Kidney capillary endothelial cell (primary cell): ENCODE measurements at regions not wholly inside any gene's neighbourhood (a gene's known extent, or its start where the extent isn't known, plus 50 kb on each side); places are given as distances from the start of the nearest gene placed in this dataset.
"Not testable (repeated sequence)": the region's sequence is repeated elsewhere in the genome, so short reads cannot be mapped to it uniquely, and the experiment has no call there.

Experiments
- DNase-seq: peaks from one replicate; pipeline ENCODE4 v3.0.0-alpha.2; 2018; ENCODE audit warnings: low spot score

- DNase-seq = peak; percentile 10
Measured at GRCh38 chrX:16320765-16321355, 153.6 kb downstream of the MAGEB17 start.

DNA sequence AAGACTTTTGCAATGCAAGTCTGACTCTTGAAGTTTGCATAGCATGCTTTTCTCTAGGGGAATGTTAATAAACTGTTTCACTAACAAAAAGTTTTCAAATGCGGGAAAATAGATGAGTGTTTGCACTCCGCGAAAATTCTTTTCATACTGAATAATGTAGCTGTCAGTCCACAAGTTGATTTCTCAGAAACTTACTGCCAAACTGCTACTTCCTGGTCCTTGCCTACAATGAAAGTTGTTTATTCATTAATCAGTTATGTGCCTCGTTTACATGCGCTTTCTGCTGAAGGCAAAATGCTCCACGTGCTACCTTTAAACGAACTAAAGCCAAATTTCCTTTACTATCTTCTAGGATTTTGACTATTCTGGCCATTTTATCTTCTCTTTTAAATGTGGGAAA lies 166.2 kb downstream of the MAGEB17 start:
- no peak for DNase-seq

DNA sequence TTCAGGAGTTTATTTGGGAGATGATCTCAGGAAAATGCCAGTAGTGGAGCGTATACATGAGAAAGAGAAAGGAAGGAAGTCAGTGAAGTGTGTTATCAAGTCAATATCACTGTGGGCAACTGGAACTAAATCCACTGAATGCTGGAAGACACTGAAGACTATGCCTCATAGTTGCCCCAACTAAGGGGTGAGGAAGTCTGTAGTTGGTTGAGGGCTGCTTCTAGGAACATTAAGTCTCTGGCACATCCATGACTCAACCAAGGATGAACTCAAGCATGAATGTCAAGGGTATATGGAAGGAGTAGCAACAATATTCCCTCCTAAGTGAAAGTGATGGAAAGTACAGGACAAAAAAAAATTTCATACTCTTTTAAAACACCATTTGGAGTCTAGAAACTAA lies 167.9 kb downstream of the MAGEB17 start:
- no peak for DNase-seq

DNA sequence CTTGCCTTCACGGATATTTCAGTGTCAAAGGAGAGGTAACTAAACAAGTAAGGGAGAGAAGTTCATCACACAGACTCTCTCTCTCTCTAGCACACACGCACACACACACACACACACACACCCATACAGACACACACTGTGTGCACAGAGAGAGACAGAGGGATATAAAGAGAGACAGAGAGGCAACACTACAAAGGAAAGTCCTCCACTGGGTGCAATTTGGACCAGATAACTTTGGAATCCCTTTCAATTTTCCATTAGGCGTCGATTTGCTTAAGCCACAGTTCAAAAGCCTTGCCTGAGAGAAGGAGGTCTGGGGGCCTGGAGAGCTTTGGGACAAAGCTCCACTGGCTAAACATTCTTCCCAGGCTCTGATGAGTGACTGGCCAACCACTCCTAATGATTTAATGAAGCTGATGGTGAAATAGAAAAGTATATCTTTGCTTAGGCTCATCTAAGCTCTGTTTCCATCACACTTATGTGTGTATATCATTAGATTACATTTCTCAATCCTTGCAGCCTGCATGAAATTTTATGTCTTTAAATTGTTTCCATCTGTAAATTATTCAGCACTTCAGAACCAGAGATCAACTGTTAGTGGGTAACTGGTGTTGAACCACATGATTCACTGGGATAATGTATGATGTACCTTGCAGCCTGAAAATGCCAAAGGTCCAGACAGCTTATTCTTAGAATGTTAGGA lies 180.8 kb downstream of the MAGEB17 start:
- DNase-seq = no peak

- DNase-seq = no peak
Measured at GRCh38 chrX:16357902-16358301, 190.6 kb downstream of the MAGEB17 start.

DNA sequence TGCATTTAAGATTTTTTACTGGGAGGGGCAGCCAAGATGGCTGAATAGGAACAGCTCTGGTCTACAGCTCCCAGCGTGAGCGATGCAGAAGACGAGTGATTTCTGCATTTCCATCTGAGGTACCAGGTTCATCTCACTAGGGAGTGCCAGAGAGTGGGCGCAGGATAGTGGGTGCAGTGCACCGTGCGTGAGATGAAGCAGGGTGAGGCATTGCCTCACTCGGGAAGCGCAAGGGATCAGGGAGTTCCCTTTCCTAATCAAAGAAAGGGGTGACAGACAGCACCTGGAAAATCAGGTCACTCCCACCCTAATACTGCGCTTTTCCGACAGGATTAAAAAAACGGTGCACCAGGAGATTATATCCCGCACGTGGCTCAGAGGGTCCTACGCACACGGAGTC lies 192.8 kb downstream of the MAGEB17 start:
- not testable (repeated sequence) for DNase-seq

GRCh38 chrX:16368696-16369095 lies 201.4 kb downstream of the MAGEB17 start:
- no peak for DNase-seq

GRCh38 chrX:16376056-16376455 lies 208.8 kb downstream of the MAGEB17 start:
- no peak for DNase-seq

DNA sequence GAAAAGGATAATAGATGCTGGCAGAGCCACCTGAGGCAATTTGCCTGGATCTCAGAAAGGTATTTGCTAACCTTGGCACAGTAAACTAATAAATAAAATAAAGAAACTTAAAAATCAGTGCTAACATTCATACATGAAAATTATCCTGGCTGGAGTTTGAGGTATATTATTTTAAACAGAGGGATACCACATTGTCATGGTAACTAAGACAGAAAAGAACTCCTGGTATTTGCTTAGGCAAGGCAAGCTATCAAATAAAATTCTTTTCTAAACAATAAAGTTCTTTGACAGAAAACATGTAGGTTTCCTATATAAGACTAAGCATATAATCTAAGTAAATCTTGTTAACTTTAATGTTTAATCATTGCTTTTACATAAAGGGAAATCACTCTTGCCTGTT lies 218.8 kb downstream of the MAGEB17 start:
- DNase-seq = no peak

GRCh38 chrX:16392597-16392996 lies 225.3 kb downstream of the MAGEB17 start:
- no peak for DNase-seq

- DNase-seq = no peak
Measured at GRCh38 chrX:16394290-16394689, 227.0 kb downstream of the MAGEB17 start.

DNA sequence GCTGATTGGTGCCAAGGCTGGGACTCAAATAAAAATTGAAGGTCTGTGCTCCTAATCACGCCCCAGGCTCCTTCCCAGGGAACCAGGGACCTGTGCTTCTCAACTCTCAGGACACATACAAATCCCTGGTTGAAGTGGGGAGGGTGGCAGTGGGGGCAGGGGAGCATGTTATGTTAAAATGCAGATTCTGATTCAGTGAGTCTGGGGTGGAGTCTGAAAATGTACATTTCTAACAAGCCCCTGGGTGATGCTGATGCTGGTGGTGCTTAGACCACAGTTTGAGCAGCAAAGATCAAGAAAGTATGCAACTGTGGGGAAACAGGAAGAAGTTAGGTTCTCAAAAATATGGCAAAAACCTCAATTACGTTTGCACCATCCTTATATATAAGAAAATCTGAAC lies 236.5 kb downstream of the MAGEB17 start:
- no peak for DNase-seq

GRCh38 chrX:16416588-16416987 lies 233.4 kb upstream of the S100G start:
- DNase-seq = no peak

GRCh38 chrX:16418650-16419049 lies 231.3 kb upstream of the S100G start:
- DNase-seq = no peak

DNA sequence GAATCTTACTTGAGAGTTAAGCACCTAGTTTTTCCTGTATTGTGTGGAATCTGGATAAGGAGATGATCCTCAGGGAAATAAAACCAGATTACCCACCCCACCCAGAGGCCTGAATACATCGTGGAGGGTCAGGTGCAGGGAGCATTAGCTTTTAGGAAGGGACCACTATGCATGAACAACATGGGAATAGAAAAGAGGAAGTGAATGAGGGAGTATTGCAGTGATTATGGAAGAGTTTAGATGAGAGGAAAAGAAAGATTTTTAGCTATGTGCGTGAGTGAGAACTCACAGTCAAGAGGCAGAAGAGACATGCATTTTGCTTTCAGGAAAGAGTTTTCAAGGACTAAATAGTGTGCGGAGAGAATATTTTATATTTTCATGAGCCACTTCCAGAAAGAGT lies 222.3 kb upstream of the S100G start:
- no peak for DNase-seq

- no peak for DNase-seq
Measured at GRCh38 chrX:16429406-16429805, 220.6 kb upstream of the S100G start.

DNA sequence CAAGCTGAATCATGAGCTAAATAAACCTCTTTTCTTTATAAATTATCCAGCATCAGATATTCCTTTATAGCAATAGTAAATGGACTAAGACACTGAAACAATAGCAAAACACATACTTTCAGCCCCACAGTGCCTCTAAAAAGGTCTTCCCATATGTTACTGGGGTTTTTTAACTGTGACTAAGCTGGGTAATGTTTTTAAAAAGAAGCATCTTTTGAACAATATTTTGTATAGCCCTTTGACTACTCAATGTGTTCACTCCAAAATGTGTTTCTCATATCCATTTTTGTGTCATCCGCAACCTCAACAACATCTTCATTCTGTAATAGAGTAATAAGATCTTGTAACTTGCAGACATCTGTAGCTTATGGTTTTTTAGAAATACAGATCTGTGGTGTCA lies 218.7 kb upstream of the S100G start:
- no peak for DNase-seq

- DNase-seq = no peak
Measured at GRCh38 chrX:16433021-16433420, 216.9 kb upstream of the S100G start.

- no peak for DNase-seq
Measured at GRCh38 chrX:16435399-16435986, 214.5 kb upstream of the S100G start.

GRCh38 chrX:16436348-16437188 lies 213.4 kb upstream of the S100G start:
- DNase-seq = peak; percentile 61

DNA sequence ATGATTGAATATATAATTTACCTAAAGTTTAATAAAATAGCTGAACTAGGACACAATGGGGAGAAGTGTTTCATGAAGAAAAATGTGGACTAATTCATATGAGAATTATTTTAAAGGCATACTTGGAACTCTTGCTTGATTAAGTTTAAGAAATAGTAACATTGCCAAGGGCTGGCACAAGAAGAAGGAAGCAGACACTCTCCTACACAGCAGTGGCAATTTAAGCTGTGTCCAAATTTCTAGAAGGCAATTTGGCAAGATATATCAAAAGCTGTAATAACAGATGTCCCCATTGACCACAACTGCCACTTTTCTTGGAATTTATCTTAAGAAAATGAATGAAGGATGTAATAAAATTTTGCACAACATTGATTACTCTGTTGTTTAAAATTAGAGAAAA lies 209.5 kb upstream of the S100G start:
- no peak for DNase-seq

DNA sequence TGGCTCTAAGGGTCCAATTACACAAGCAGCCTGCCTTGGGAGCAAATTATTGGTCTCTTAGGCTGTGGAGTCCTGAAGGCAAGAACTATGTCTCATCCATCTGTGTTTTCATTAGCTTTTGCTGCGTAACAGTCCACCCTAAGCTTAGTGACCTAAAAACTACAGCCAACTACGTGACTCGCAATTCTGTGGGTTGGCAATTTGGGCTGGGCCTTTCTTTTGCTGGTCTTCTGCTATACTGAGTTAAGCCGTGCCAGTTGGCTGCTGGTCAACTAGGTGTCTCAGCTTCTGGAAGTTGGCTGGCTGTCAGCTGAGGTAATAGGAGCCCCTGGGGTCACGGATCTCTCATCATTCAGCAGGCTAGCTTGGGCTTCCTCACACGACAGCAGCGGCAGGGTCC lies 205.6 kb upstream of the S100G start:
- DNase-seq = no peak
